C4-2B (cell line): ENCODE measurements at regions not wholly inside any gene's neighbourhood (a gene's known extent, or its start where the extent isn't known, plus 50 kb on each side); places are given as distances from the start of the nearest gene placed in this dataset.

Experiments
- ZFX ChIP-seq: fragments of 450-650 bp; IDR thresholded peaks from 2 replicates; pipeline ENCODE4 v1.6.1; 2017
- TF ChIP-seq, protein P1 (sequence below): fragments of 450-650 bp; conservative IDR thresholded peaks from 2 replicates; pipeline ENCODE4 v1.5.1; 2017; ENCODE audit warnings: mild to moderate bottlenecking

DNA sequence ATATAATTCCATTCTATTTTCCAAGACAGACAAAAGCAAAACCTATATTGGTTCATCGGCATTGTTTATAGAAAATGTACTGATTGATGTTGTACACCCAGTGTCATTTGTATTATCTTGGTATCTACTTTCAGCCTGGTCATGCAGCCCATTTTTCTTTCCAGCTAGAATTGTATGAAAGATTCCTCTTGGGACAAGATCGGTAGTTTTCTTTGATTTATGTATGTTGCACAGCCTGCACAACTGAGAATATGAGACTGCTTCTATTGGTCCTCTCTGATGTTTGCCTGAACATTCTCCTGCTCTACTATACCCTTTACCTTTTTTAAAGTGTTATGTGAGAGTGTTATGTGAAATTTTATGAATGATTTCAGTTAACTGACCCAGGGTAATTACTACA, 487.7 kb upstream of the PRR20A start:
- TF ChIP-seq, protein P1, sequence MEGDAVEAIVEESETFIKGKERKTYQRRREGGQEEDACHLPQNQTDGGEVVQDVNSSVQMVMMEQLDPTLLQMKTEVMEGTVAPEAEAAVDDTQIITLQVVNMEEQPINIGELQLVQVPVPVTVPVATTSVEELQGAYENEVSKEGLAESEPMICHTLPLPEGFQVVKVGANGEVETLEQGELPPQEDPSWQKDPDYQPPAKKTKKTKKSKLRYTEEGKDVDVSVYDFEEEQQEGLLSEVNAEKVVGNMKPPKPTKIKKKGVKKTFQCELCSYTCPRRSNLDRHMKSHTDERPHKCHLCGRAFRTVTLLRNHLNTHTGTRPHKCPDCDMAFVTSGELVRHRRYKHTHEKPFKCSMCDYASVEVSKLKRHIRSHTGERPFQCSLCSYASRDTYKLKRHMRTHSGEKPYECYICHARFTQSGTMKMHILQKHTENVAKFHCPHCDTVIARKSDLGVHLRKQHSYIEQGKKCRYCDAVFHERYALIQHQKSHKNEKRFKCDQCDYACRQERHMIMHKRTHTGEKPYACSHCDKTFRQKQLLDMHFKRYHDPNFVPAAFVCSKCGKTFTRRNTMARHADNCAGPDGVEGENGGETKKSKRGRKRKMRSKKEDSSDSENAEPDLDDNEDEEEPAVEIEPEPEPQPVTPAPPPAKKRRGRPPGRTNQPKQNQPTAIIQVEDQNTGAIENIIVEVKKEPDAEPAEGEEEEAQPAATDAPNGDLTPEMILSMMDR = no peak
- TF ChIP-seq ZFX = no peak
